Erythroblast (primary cell): ENCODE measurements at regions not wholly inside any gene's neighbourhood (a gene's known extent, or its start where the extent isn't known, plus 50 kb on each side); places are given as distances from the start of the nearest gene placed in this dataset.

Experiments used
- GATA1 ChIP-seq: IDR thresholded peaks from 2 replicates; pipeline ENCODE4 v1.6.1; 2011; ENCODE audit warnings: low read depth, mild to moderate bottlenecking, control low read depth, low read length, moderate library complexity
- POLR2A ChIP-seq: IDR thresholded peaks from 2 replicates; pipeline ENCODE4 v1.6.1; 2011; ENCODE audit warnings: mild to moderate bottlenecking, low read length

- TF ChIP-seq POLR2A, result no peak
- TF ChIP-seq GATA1, result no peak
These were observed 586.6 kb downstream of the TLL1 start for GRCh38 chr4:166459621-166460020.
